HepG2 (cell line): ENCODE measurements at regions not wholly inside any gene's neighbourhood (a gene's known extent, or its start where the extent isn't known, plus 50 kb on each side); places are given as distances from the start of the nearest gene placed in this dataset.
A peak's percentile ranks its signal among the peaks of the same experiment; 100 is the strongest.

Experiments
- BCL6 ChIP-seq: IDR thresholded peaks from 2 replicates; pipeline ENCODE4 v1.6.1; 2016; ENCODE audit warnings: missing genetic modification reagents, missing compliant biosample characterization
- FOXA3 ChIP-seq: IDR thresholded peaks from 2 replicates; pipeline ENCODE4 v1.6.1; 2016; ENCODE audit warnings: missing genetic modification reagents, missing compliant biosample characterization
- HCFC1 ChIP-seq: fragments of 150-350 bp; IDR thresholded peaks from 2 replicates; pipeline ENCODE4 v1.6.1; 2014; ENCODE audit warnings: low read depth, low read length
- HNRNPUL1 ChIP-seq: fragments of 200-400 bp; formaldehyde crosslinking; IDR thresholded peaks from 2 replicates; pipeline ENCODE4 v1.6.1; 2017; ENCODE audit warnings: low read depth, mild to moderate bottlenecking, low read length, moderate library complexity
- MAFF ChIP-seq: IDR thresholded peaks from 2 replicates; pipeline ENCODE4 v1.6.1; 2011; ENCODE audit warnings: low read depth, low read length, improper control_type of control experiment
- ONECUT2 ChIP-seq: sonication (generic); formaldehyde crosslinking; IDR thresholded peaks from 2 replicates; pipeline ENCODE4 v1.4.0; 2020; ENCODE audit warnings: missing genetic modification reagents
- RFXAP ChIP-seq: sonication (generic); formaldehyde crosslinking; IDR thresholded peaks from 2 replicates; pipeline ENCODE4 v1.4.0; 2020; ENCODE audit warnings: missing genetic modification reagents, borderline replicate concordance
- RORA ChIP-seq: sonication (generic); formaldehyde crosslinking; IDR thresholded peaks from 2 replicates; pipeline ENCODE4 v1.5.0; 2020; ENCODE audit warnings: mild to moderate bottlenecking, missing genetic modification reagents, moderate library complexity
- SCMH1 ChIP-seq: sonication (generic); formaldehyde crosslinking; IDR thresholded peaks from 2 replicates; pipeline ENCODE4 v1.9.0; 2021; ENCODE audit warnings: missing genetic modification reagents, mild to moderate bottlenecking, borderline replicate concordance
- SKIL ChIP-seq: sonication (generic); formaldehyde crosslinking; IDR thresholded peaks from 2 replicates; pipeline ENCODE4 v1.8.0; 2022; ENCODE audit warnings: missing genetic modification reagents, mild to moderate bottlenecking, moderate library complexity, borderline replicate concordance
- TEAD3 ChIP-seq: optimal IDR thresholded peaks from 2 replicates; pipeline ENCODE3; 2016; ENCODE audit warnings: borderline replicate concordance
- XBP1 ChIP-seq: sonication (generic); formaldehyde crosslinking; IDR thresholded peaks from 2 replicates; pipeline ENCODE4 v1.5.0; 2020; ENCODE audit warnings: missing genetic modification reagents
- ZBTB39 ChIP-seq: sonication (generic); formaldehyde crosslinking; IDR thresholded peaks from 2 replicates; pipeline ENCODE4 v1.5.0; 2020; ENCODE audit warnings: missing genetic modification reagents
- ZBTB7A ChIP-seq: sonication (generic); formaldehyde crosslinking; IDR thresholded peaks from 2 replicates; pipeline ENCODE4 v1.8.0; 2022; ENCODE audit warnings: mild to moderate bottlenecking, missing genetic modification reagents
- ZKSCAN1 ChIP-seq: fragments of 150-350 bp; IDR thresholded peaks from 2 replicates; pipeline ENCODE4 v1.6.1; 2014; ENCODE audit warnings: low read length
- ZNF263 ChIP-seq: sonication (generic); formaldehyde crosslinking; IDR thresholded peaks from 2 replicates; pipeline ENCODE4 v1.4.0; 2020; ENCODE audit warnings: missing genetic modification reagents
- ZNF543 ChIP-seq: sonication (generic); formaldehyde crosslinking; IDR thresholded peaks from 2 replicates; pipeline ENCODE4 v1.4.0; 2020; ENCODE audit warnings: mild to moderate bottlenecking, missing genetic modification reagents
- ZNF557 ChIP-seq: sonication (generic); formaldehyde crosslinking; IDR thresholded peaks from 2 replicates; pipeline ENCODE4 v1.4.0; 2020; ENCODE audit warnings: missing genetic modification reagents
- ZNF567 ChIP-seq: sonication (generic); formaldehyde crosslinking; IDR thresholded peaks from 2 replicates; pipeline ENCODE4 v1.8.1; 2023; ENCODE audit warnings: mild to moderate bottlenecking, missing genetic modification reagents, borderline replicate concordance
- ZNF607 ChIP-seq: sonication (generic); formaldehyde crosslinking; IDR thresholded peaks from 2 replicates; pipeline ENCODE4 v1.5.1; 2020; ENCODE audit warnings: missing genetic modification reagents, mild to moderate bottlenecking, borderline replicate concordance
- ZNF709 ChIP-seq: sonication (generic); formaldehyde crosslinking; IDR thresholded peaks from 2 replicates; pipeline ENCODE4 v1.5.0; 2020; ENCODE audit warnings: mild to moderate bottlenecking, missing genetic modification reagents
- ZNF780A ChIP-seq: sonication (generic); formaldehyde crosslinking; IDR thresholded peaks from 2 replicates; pipeline ENCODE4 v1.8.0; 2022; ENCODE audit warnings: mild to moderate bottlenecking, missing genetic modification reagents, moderate library complexity
- ZNF839 ChIP-seq: sonication (generic); formaldehyde crosslinking; IDR thresholded peaks from 2 replicates; pipeline ENCODE4 v1.4.0; 2020; ENCODE audit warnings: missing genetic modification reagents, mild to moderate bottlenecking, borderline replicate concordance

- TF ChIP-seq RFXAP (CRISPR knock-in tag) (peak; percentile 87; the same call in 1 of the 2 replicates), SKIL (CRISPR knock-in tag) (peak; percentile 98), HCFC1 (no peak), BCL6 (CRISPR knock-in tag) (peak; percentile 98), HNRNPUL1 (no peak; the same call in 1 of the 2 replicates), ZNF543 (CRISPR knock-in tag) (no peak), ZNF607 (CRISPR knock-in tag) (no peak), ZNF839 (CRISPR knock-in tag) (peak; percentile 80; the same call in 1 of the 2 replicates), SCMH1 (CRISPR knock-in tag) (no peak), ZNF263 (CRISPR knock-in tag) (peak; percentile 77), FOXA3 (CRISPR knock-in tag) (peak; percentile 98), ZNF557 (CRISPR knock-in tag) (peak; percentile 58; the same call in 1 of the 2 replicates), ZKSCAN1 (peak; percentile 80), ZNF567 (0 out of 2 replicates have a peak, but pooled peaks have one; percentile 61), ONECUT2 (no peak), XBP1 (no peak), RORA (CRISPR knock-in tag) (no peak), ZBTB39 (CRISPR knock-in tag) (peak; percentile 99), MAFF (peak; percentile 61), ZNF780A (CRISPR knock-in tag) (0 out of 2 replicates have a peak, but pooled peaks have one; percentile 47), ZNF709 (CRISPR knock-in tag) (peak; percentile 47; the same call in 1 of the 2 replicates), ZBTB7A (CRISPR knock-in tag) (no peak), TEAD3 (CRISPR knock-in tag) (peak; percentile 99)
Observed at GRCh38 chr4:123478859-123479345, 82.3 kb downstream of the SPRY1 start (continued).
